Fibroblast of mammary gland (primary cell): ENCODE measurements at regions not wholly inside any gene's neighbourhood (a gene's known extent, or its start where the extent isn't known, plus 50 kb on each side); places are given as distances from the start of the nearest gene placed in this dataset.

Experiments used
- DNase-seq: peaks from one replicate; pipeline ENCODE4 v3.0.0-alpha.2; 2010; ENCODE audit warnings: low read depth
- H3K4me3 ChIP-seq: 2 replicates; pipeline ENCODE4 v1.5.1; 2011; ENCODE audit warnings: low read depth, mild to moderate bottlenecking, low read length, moderate library complexity; ENCODE audit not compliant: control insufficient read depth
- TF ChIP-seq, protein P1 (sequence below): conservative IDR thresholded peaks from 2 replicates; pipeline ENCODE4 v1.5.1; 2011; ENCODE audit warnings: low read depth, low read length, inconsistent platforms; ENCODE audit not compliant: control insufficient read depth, insufficient read depth

DNA sequence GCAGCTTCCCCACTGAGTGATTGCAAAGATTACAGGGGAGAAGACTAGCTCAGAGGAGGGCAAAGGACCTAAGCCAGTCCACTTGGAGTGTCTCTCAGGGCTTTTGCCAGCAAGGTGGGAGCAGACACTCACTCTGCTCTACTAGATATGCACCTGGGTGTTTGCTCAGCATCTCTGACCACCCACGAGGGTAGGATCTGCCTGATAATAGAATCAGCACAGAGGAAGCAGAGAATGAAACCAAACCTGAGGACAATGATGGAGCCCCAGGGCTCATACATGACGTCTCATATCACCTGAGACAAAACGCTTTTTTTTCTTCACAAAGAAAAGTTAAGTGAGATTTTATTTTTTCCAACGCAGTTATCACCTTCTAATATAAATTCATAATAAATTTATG lies 79.4 kb downstream of the RRAGC start:
- no peak for DNase-seq
- TF ChIP-seq, protein P1, sequence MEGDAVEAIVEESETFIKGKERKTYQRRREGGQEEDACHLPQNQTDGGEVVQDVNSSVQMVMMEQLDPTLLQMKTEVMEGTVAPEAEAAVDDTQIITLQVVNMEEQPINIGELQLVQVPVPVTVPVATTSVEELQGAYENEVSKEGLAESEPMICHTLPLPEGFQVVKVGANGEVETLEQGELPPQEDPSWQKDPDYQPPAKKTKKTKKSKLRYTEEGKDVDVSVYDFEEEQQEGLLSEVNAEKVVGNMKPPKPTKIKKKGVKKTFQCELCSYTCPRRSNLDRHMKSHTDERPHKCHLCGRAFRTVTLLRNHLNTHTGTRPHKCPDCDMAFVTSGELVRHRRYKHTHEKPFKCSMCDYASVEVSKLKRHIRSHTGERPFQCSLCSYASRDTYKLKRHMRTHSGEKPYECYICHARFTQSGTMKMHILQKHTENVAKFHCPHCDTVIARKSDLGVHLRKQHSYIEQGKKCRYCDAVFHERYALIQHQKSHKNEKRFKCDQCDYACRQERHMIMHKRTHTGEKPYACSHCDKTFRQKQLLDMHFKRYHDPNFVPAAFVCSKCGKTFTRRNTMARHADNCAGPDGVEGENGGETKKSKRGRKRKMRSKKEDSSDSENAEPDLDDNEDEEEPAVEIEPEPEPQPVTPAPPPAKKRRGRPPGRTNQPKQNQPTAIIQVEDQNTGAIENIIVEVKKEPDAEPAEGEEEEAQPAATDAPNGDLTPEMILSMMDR: no peak
- H3K4me3 ChIP-seq: no peak overlapping the region

DNA sequence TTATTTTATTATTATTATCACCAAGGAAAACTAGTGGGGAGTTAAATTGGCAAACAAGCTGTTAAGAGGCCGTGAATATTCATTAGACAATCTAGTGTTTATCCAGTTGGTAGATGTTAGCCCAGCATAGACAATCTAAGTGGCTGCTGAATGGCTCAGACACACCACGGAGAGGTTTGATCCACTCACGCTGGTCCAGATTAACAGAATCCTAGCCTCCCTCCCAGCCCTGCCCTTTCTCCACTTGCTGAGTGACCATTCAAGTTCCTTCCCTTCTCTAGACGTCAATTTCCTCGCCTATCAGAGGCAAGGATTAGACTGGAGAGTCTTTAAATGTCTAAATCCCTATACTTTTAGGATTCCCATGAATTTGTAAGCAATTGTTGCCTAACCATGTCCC lies 80.1 kb downstream of the RRAGC start:
- DNase-seq: no peak
- TF ChIP-seq, protein P1: no peak
- no peak overlapping the region for H3K4me3 ChIP-seq

DNA sequence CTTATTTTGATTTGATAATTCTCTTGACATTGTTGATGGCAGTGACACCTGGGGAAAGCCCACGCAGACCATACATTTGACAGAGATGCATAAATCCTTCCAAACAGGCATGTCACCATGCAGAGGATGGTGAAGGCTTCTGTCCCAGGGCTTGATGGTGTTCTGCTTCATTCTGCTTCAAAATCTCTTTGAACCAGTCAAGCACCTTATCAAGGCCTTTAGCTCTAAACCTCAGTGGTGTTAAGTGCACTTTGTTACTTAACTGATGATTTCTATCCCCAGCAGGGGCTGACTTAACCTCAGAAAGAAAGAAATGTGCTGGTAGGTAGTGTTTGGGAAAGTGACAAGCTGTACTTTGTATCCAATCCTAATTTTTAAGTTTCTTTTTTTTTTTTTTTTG lies 81.1 kb downstream of the RRAGC start:
- DNase-seq: no peak
- TF ChIP-seq, protein P1: no peak
- H3K4me3 ChIP-seq: no peak overlapping the region

DNA sequence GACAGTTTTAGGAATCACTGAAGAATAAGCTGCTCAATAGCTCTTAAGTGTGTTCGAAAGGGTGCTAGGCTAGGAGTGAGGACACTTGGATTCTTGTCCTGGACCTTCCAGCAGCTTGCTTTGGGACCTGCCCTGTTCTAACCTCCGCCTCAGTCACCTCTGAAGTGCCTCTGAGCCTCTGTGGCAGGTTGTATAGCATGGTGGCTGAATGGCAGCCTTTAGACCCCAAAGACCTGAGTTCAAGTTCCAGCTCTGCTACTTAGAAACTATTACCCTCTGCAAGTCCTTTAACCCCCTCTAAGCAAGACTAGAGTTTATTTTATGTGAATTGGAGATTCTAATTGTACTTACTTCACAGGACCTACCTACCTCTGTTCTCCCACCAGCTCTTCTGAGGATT lies 81.5 kb downstream of the RRAGC start:
- TF ChIP-seq, protein P1: no peak
- H3K4me3 ChIP-seq: no peak overlapping the region
- DNase-seq: no peak

DNA sequence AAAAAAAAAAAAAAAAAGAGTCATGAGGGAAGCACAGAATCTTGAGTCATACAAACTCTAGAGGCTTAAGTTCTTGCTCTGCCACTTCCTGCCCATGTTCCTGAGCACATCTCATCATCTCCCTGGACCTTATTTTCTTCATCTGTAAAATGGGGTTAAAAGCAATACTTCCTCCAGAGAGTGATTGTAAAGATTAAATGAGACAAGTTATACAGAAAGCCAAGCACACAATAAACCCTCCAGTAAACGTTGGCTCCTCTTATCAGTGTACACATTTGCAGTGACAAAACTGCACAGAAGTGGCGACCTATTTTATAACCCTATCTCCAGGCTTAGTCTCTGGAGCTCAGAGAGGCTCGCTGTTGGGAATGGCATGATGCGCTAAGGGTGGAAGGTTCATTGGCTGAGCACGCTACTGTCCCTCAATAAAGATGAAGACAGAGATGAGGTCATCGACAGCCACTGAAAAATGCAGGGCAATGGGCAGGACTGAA lies 82.1 kb downstream of the RRAGC start:
- H3K4me3 ChIP-seq: no peak overlapping the region
- no peak for DNase-seq
- TF ChIP-seq, protein P1: no peak

GRCh38 chr1:38776466-38777065 lies 83.0 kb downstream of the RRAGC start:
- no peak for DNase-seq
- no peak overlapping the region for H3K4me3 ChIP-seq
- TF ChIP-seq, protein P1: no peak
